Stimulated activated naive CD8-positive, alpha-beta T cell treated with anti-CD3 and anti-CD28 coated beads, Interleukin-15, Interleukin-2, amounts not matched to agents 100 ng/mL and 50 ng/mL, for 24 hours (primary cell): ENCODE measurements at regions not wholly inside any gene's neighbourhood (a gene's known extent, or its start where the extent isn't known, plus 50 kb on each side); places are given as distances from the start of the nearest gene placed in this dataset.

Source experiments
- H3K27ac Mint-ChIP-seq: one replicate; pipeline ENCODE4 v1.8.0; 2021; ENCODE audit warnings: mild to moderate bottlenecking, mixed read lengths
- H3K27me3 Mint-ChIP-seq: one replicate; pipeline ENCODE4 v1.8.0; 2021; ENCODE audit warnings: mixed read lengths
- H3K36me3 Mint-ChIP-seq: one replicate; pipeline ENCODE4 v1.8.0; 2021; ENCODE audit warnings: low read depth, mixed read lengths
- H3K4me1 Mint-ChIP-seq: one replicate; pipeline ENCODE4 v1.8.0; 2021; ENCODE audit warnings: low read depth, mixed read lengths
- H3K4me3 Mint-ChIP-seq: one replicate; pipeline ENCODE4 v1.8.0; 2021; ENCODE audit warnings: mild to moderate bottlenecking, mixed read lengths
- H3K9me3 Mint-ChIP-seq: one replicate; pipeline ENCODE4 v1.8.0; 2021; ENCODE audit warnings: mixed read lengths

DNA sequence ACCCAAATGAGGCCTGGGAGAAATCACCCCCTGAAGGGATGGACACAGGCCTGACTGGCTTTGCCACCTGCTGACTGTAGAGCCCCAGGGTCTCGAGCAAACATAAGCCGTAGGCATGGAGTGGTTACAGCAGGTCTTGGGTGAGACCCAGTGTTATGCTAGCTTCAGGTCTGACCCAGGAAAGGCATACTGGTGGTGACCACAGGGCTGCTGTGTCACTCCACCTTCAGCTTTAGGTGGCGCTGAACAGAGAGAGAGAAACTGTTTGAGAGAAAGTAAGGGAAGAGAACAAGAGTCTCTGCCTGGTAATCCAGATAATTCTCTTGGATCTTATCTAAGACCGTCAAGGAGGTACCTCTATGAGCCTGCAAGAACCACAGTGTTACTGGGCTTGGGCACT is 1544.2 kb upstream of the TMEFF2 start:
- Mint-ChIP-seq H3K4me1 (no peaks in the 10 kb centered on the region), H3K9me3 (peaks cover 5% of the 10 kb centered on the region), H3K27ac (no peak overlapping the region), H3K36me3 (no peaks in the 10 kb centered on the region), H3K27me3 (no peaks in the 10 kb centered on the region), H3K4me3 (no peak overlapping the region)

DNA sequence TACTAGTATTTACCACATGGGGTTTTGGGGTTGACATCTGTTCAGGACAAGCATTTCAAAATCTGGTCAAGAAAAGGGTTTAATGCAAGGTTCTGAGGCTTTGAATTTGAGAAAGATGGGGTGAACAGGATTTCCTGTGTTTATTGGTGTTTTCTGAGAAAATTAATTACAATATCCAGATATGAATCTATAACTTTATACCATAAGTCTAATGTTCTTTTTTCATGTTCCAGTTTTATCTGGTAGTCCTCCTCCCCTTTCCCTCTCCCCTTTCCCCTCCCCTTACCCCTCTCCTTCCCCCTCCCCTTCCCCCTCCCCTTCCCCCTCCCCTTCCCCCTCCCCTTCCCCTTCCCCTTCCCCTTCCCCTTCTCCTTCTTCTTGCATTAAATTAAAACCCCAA is 1518.2 kb upstream of the TMEFF2 start:
- no peaks in the 10 kb centered on the region for H3K4me1 Mint-ChIP-seq
- no peaks in the 10 kb centered on the region for H3K27me3 Mint-ChIP-seq
- H3K36me3 Mint-ChIP-seq, result no peaks in the 10 kb centered on the region
- H3K4me3 Mint-ChIP-seq, result no peak overlapping the region
- no peak overlapping the region for H3K27ac Mint-ChIP-seq
- peaks cover 12% of the 10 kb centered on the region for H3K9me3 Mint-ChIP-seq

DNA sequence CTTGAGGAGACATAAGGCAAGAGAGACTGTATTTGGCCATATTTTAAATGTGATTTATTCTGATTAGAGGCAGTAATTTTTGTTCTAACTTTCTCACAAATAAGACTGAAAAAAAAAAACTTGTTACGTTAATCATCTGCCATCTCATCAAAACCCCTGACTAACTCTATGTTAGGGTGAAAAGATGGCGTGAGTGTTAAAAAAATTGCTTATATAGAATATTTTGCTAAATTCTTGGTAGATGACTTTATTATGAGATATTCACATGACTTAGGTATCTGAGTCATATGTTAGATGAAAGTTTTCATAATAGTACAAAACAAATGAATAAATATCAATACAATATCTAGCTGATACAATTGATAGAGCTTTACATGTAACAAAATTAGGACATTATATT is 1508.7 kb upstream of the TMEFF2 start:
- Mint-ChIP-seq H3K4me1 (no peaks in the 10 kb centered on the region), H3K4me3 (no peak overlapping the region), H3K27me3 (no peaks in the 10 kb centered on the region), H3K9me3 (peaks cover 4% of the 10 kb centered on the region), H3K27ac (no peak overlapping the region), H3K36me3 (no peaks in the 10 kb centered on the region)

DNA sequence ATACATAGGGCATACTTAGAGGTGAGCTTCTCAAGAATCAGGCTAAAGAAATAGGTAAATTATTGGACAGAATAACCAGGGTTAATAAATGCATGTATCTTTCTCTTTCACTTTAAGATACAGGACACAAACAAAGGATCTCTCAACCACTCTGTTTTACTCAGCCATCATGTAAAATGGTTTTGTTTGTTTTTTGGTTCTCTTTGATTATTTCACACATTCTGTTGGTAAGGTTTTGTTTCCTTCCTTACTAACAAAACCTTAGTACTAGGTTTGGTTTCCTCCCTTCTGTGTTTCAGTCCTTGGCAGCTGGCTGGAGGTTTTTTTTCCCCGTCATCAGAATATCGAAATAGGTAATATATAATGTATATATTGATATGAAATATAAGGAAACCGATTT is 1506.8 kb upstream of the TMEFF2 start:
- no peaks in the 10 kb centered on the region for H3K36me3 Mint-ChIP-seq
- H3K4me3 Mint-ChIP-seq, result no peak overlapping the region
- H3K9me3 Mint-ChIP-seq, result no peaks in the 10 kb centered on the region
- no peak overlapping the region for H3K27ac Mint-ChIP-seq
- no peaks in the 10 kb centered on the region for H3K4me1 Mint-ChIP-seq
- no peaks in the 10 kb centered on the region for H3K27me3 Mint-ChIP-seq

DNA sequence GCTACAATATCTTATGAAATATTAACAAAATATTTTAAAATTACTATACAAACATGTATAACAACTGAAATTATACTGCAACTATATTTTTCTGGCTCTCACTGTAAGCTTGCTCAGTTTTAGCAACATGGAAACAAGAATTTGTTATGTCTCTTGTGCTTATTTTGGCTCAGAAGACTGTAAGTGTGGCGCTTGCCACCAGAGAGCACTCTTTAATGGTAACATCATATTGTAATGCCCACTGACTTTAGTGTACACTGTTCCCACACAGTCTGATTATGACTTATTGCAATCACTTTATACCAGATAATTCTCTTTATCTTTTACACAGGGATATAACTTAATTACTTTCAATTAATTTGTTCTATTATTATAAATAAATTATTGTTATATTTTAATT is 1500.6 kb upstream of the TMEFF2 start:
- no peaks in the 10 kb centered on the region for H3K27me3 Mint-ChIP-seq
- H3K36me3 Mint-ChIP-seq, result no peaks in the 10 kb centered on the region
- no peaks in the 10 kb centered on the region for H3K9me3 Mint-ChIP-seq
- no peaks in the 10 kb centered on the region for H3K4me1 Mint-ChIP-seq
- no peak overlapping the region for H3K27ac Mint-ChIP-seq
- no peak overlapping the region for H3K4me3 Mint-ChIP-seq

DNA sequence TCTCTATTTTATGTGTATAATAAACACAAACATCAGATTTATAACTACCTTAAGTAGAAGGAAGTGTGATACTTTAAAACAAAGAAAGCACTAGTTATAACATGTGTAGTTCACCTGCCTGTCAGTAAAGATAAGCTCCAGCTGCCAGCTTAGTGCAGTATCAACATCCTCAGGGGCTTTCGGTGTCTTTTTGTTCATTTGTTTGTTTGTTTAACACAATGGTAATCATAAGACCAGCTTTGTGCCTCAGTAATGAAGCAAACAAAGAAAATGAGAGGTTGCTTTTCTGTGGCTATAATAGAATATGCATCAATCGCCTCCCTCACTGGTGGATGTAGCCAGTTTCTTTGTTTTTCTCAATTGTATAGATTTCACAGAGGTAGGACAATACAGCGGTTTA is 1499.0 kb upstream of the TMEFF2 start:
- Mint-ChIP-seq H3K4me1 (no peaks in the 10 kb centered on the region), H3K27me3 (no peaks in the 10 kb centered on the region), H3K36me3 (no peaks in the 10 kb centered on the region), H3K4me3 (no peak overlapping the region), H3K27ac (no peak overlapping the region), H3K9me3 (no peaks in the 10 kb centered on the region)

DNA sequence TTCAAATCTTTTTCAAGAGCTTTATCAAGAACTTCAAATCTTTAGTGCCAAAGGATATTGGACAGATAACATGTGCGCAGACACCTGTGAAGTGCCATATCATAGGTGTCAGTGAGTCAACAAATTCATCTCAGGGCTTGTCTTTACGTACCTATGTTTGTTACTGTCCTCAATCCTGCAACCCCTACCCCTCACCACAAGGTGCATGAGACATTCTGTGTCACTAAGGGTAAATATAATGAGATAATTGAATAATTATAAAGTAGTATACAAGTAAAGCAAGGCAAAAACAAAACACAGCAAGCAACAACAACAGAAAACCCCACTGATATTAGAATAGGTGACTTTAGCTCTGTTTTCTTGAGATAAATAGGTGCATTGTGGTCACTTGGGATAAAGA is 1495.8 kb upstream of the TMEFF2 start:
- Mint-ChIP-seq H3K9me3 (no peaks in the 10 kb centered on the region), H3K4me3 (no peak overlapping the region), H3K36me3 (no peaks in the 10 kb centered on the region), H3K27me3 (no peaks in the 10 kb centered on the region), H3K4me1 (no peaks in the 10 kb centered on the region), H3K27ac (no peak overlapping the region)

DNA sequence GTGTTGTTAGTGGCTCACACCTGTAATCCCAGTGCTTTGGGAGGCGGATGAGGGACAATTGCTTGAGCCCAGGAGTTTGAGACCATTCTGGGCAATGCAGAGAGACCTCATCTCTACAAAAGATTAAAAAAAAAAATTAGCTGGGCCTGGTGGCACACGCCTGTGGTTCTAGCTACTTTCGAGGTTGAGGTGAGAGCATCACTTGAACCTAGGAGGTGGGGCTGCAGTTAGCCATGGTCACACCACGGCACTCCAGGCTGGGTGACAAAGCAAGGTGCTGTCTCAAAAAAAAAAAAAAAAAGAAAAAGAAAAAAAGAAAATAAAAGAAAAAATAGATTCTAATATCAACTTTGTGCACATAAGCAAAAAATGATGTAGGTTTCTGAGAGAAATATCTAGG is 1492.5 kb upstream of the TMEFF2 start:
- H3K36me3 Mint-ChIP-seq, result no peaks in the 10 kb centered on the region
- no peak overlapping the region for H3K4me3 Mint-ChIP-seq
- H3K4me1 Mint-ChIP-seq, result no peaks in the 10 kb centered on the region
- no peak overlapping the region for H3K27ac Mint-ChIP-seq
- no peaks in the 10 kb centered on the region for H3K9me3 Mint-ChIP-seq
- H3K27me3 Mint-ChIP-seq, result no peaks in the 10 kb centered on the region

DNA sequence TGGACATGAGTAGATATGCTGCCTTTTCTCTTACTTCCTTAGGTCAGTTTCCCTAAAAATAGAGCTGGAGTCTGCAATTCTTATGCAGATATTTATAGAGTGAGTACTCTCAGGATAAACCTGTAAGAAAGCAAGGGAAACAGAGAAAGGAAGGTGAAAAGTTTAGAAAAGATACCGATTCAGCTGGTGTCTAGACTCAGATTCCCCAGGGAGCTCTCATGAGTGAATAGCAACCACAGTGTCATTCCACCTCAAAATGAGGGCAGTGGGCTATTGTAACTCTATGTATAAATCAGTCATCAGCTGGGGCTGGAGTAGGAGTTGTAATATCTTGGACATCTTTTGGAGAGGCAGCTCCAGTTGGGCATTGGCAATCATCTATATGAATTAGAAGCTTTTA is 1485.1 kb upstream of the TMEFF2 start:
- no peaks in the 10 kb centered on the region for H3K4me1 Mint-ChIP-seq
- H3K9me3 Mint-ChIP-seq, result no peaks in the 10 kb centered on the region
- H3K27me3 Mint-ChIP-seq, result no peaks in the 10 kb centered on the region
- H3K4me3 Mint-ChIP-seq, result no peak overlapping the region
- no peaks in the 10 kb centered on the region for H3K36me3 Mint-ChIP-seq
- no peak overlapping the region for H3K27ac Mint-ChIP-seq

DNA sequence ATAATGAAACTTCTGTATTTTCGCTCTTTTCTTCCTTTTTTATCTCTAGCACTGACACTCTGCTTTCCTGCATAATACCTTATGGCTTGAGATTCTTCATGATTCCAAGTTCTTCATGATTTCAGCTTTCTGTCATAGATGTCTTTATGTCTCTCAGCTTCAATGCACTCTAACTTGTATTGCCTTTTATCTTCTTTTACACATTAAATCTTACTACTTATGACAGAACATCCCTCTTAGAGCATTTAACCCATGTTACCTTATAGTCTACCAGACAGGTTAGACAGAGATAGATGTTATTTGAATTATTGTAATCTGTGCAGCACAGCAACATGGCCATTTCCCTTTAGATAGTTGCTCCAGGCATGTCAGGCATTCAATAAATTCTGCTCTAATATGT is 1475.7 kb upstream of the TMEFF2 start:
- Mint-ChIP-seq H3K4me3 (no peak overlapping the region), H3K4me1 (no peaks in the 10 kb centered on the region), H3K27me3 (no peaks in the 10 kb centered on the region), H3K36me3 (no peaks in the 10 kb centered on the region), H3K9me3 (no peaks in the 10 kb centered on the region), H3K27ac (no peak overlapping the region)

DNA sequence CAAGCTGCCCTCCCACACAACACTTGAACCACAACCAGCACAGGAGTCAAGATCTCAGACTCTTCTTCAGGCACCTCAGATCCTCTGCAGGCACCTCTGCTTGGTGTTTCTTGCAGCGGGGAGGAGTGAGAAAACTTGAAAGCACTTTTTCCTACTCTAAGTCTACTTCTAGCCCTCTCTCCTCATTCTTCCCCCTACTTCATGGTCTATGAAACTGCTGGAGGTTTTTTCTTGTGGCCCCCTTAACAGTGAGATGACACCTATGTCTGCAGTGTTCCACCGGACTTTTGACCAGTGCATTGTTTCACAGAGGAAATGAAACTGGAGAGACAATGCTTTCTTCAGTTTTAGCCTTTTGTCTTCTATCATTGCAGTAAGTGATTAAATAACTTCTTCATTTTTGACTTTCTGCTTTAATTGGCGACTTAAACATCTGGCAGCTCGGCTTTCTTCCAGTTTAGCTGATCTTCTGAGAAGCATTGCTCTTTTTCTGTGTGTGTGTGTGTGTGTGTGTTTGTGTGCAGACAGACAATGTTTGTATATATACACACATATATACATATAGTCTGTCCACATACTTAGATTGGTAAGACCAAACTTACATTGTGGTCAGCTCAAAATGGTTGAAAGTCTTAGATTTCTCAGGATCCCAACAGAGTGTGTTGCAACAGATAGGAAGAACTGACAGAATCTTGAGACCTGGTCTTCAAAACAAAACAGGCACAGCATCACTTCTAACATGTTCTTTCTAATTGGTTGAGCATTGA is 1474.0 kb upstream of the TMEFF2 start:
- no peak overlapping the region for H3K27ac Mint-ChIP-seq
- no peak overlapping the region for H3K4me3 Mint-ChIP-seq
- no peaks in the 10 kb centered on the region for H3K36me3 Mint-ChIP-seq
- H3K9me3 Mint-ChIP-seq, result no peaks in the 10 kb centered on the region
- no peaks in the 10 kb centered on the region for H3K27me3 Mint-ChIP-seq
- no peaks in the 10 kb centered on the region for H3K4me1 Mint-ChIP-seq

DNA sequence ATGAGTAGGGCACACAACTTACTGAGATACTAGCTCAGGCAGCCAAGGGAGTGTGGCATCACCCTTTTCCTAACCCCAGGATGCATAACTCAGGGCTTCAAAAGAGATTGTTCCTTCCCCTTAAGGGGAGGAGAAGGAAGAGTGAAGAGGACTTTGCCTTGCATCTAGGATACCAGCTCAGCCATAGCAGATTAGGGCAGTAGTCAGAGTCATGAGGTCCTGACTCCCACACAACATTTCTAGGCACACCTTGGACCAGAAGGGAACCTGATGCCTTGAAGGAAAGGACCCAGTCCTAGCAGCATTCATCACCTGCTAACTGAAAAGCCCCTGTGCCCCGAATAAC is 1433.2 kb upstream of the TMEFF2 start:
- Mint-ChIP-seq H3K4me3 (no peak overlapping the region), H3K9me3 (no peaks in the 10 kb centered on the region), H3K27ac (no peak overlapping the region), H3K27me3 (no peaks in the 10 kb centered on the region), H3K36me3 (no peaks in the 10 kb centered on the region), H3K4me1 (no peaks in the 10 kb centered on the region)

DNA sequence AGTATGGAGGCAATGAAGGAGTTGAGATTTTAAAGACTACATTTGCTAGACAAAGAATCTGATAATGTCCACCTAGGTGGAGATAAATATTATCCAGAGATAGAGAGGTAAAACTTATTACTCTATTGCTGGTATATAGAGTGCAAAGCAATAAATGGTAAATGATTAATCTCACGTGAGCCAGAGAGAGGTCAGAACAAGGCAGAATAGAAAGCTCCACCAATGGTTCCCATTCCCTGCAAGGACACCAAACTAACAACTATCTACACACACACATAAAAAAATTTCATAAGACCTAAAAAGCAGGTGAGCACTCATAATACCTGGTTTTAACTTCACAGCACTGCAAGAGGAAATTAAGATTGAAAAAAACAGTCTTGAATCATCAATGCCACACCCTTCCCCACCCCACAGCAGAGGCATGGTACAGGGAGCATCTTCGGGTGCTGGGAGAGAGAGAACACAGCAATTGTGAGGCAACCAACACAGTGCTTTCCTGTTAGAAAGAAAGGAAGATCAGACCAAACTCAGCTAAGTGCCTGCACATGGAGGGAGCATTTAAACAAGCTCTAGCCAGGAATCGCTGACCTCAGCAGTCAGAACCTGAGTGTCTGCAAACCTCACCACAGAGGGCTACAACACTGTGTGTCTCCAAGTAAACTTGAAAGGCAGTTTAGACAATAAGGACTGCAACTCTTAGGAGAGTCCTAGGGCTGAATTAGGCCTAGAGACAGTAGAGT is 1432.6 kb upstream of the TMEFF2 start:
- Mint-ChIP-seq H3K4me3 (no peak overlapping the region), H3K4me1 (no peaks in the 10 kb centered on the region), H3K27me3 (no peaks in the 10 kb centered on the region), H3K27ac (no peak overlapping the region), H3K9me3 (no peaks in the 10 kb centered on the region), H3K36me3 (no peaks in the 10 kb centered on the region)

DNA sequence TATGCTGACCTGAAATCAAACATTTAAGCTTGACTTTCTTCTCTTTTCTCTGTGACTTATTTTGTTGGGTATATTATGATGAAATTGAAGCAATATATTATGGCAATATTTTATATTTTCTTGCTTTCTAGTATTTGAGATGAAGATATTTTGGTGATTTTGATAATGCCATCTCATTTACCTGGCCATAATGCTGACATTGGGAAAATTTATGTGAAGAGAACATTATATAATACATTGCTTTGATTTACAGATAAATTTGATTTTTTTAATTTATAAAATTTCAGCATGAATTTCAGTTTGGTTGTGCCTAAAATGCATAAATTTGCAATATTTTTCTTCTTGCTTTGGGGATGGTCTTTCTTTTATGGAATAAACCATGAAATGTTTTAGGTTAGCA is 1413.7 kb upstream of the TMEFF2 start:
- Mint-ChIP-seq H3K27ac (no peak overlapping the region), H3K27me3 (no peaks in the 10 kb centered on the region)

DNA sequence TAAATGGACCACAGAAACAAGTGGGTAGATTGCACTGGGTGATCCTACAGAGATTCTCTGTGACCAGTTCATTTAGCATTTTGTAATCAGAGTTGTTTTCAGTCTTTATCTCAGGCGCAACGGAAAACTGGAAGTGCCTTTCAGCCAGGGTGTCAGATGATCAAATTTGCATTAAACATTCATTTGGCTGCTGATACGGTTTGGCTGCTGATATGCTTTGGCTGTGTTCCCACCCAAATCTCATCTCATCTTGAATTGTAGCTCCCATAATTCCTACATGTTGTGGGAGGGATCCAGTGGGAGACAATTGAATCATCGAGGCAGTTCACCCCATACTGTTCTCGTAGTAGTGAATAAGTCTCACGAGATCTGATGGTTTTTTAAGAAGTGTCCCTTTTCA is 1396.1 kb upstream of the TMEFF2 start:
- Mint-ChIP-seq H3K9me3 (peaks cover 6% of the 10 kb centered on the region), H3K4me1 (no peaks in the 10 kb centered on the region), H3K27ac (no peak overlapping the region), H3K36me3 (no peaks in the 10 kb centered on the region), H3K4me3 (no peak overlapping the region), H3K27me3 (no peaks in the 10 kb centered on the region)

More for the DNA sequence above, 1413.7 kb upstream of the TMEFF2 start:
- H3K4me1 Mint-ChIP-seq, result no peaks in the 10 kb centered on the region
- H3K36me3 Mint-ChIP-seq, result no peaks in the 10 kb centered on the region
- no peak overlapping the region for H3K4me3 Mint-ChIP-seq
- no peaks in the 10 kb centered on the region for H3K9me3 Mint-ChIP-seq

DNA sequence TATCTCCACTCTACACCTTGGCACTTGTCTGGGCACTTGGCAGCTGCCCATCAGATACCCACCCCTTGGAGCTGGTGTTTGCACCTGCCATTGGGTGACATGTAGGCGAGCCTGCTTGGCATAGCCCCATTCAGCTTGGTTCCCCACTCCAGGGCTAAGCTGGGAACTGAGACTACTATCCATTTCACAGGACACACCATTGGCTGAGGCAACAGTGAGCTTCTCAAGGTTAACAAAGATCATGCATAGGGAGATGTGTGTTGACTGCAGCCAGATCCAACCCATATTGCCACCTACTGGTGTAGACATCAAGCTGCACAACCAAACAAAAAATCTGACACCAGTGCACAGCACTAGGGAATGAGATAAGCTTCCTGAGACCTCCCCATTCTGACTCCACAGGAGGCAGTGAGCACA is 1389.8 kb upstream of the TMEFF2 start:
- no peak overlapping the region for H3K4me3 Mint-ChIP-seq
- H3K4me1 Mint-ChIP-seq, result no peaks in the 10 kb centered on the region
- no peak overlapping the region for H3K27ac Mint-ChIP-seq
- no peaks in the 10 kb centered on the region for H3K9me3 Mint-ChIP-seq
- no peaks in the 10 kb centered on the region for H3K27me3 Mint-ChIP-seq
- no peaks in the 10 kb centered on the region for H3K36me3 Mint-ChIP-seq
